C4-2B (cell line): ENCODE measurements at regions not wholly inside any gene's neighbourhood (a gene's known extent, or its start where the extent isn't known, plus 50 kb on each side); places are given as distances from the start of the nearest gene placed in this dataset.

Source experiments
- CTCF ChIP-seq: fragments of 450-650 bp; conservative IDR thresholded peaks from 2 replicates; pipeline ENCODE4 v1.5.1; 2017; ENCODE audit warnings: mild to moderate bottlenecking
- ZFX ChIP-seq: fragments of 450-650 bp; IDR thresholded peaks from 2 replicates; pipeline ENCODE4 v1.6.1; 2017

GRCh38 chr7:32215697-32216096 lies 145.5 kb upstream of the PDE1C start:
- no peak for TF ChIP-seq CTCF
- no peak for TF ChIP-seq ZFX
